NCI-H82 (cell line): ENCODE measurements at regions not wholly inside any gene's neighbourhood (a gene's known extent, or its start where the extent isn't known, plus 50 kb on each side); places are given as distances from the start of the nearest gene placed in this dataset.
"Not testable (repeated sequence)": the region's sequence is repeated elsewhere in the genome, so short reads cannot be mapped to it uniquely, and the experiment has no call there.

ENCODE experiments used
- DNase-seq: peaks from one replicate; lab custom pipeline; 2025; lab: John Stamatoyannopoulos, UW

DNA sequence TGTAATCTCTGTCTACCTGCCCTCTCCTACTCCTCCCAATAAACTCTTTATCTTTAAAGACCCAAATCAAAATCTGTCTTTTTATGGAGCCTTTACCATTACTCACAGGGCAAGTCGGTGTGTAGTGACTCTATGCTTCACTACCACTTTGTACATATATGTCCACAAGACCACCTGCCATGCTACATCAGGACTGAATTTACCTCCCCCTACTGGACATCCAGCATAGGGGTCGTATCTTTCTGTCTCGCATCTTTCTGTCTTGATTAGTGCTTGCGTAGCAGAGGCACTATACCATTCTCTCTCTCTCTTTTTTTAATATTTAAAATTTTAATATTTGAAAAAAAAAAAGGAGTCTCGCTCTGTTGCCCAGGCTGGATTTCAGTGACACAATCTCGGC lies 587.5 kb downstream of the SOX5 start:
- peak; percentile 28 for DNase-seq

DNA sequence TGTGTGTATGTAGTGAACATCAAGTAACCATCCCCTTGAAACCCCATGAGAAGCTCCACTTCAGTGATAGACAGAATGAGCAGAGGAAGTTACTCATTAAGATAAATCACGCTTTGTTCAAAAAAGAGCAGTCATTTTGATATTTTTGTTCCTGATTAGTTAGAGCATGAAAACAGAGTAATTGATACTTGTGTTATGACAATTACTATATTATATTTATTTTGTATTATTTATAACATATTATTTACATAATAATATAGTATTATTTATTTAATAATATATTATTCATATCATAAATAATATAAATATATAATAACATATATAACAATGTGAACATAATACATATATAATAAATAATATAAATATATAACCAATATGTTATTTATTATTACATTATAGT lies 580.9 kb downstream of the SOX5 start:
- no peak for DNase-seq

GRCh38 chr12:23375621-23376020 lies 573.8 kb downstream of the SOX5 start:
- DNase-seq = no peak

DNA sequence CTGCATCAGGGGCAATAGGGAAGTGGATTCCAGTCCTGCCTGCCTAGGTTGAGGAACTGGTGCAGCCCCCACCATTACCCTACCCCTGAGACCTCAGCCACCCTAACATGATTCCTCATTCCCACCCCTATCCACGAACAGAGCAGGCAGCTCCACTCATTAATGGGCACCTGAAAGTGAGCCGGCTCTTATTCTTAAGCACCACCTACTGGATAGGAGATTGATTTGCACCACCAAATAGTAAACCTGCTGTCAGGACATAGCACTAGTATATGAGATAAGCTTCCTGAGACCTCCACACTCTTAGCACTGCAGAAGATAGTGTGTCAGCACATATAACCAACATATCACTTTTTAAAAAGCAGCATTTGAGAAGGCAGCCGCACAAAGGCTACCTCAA lies 573.2 kb downstream of the SOX5 start:
- peak; percentile 26 for DNase-seq

GRCh38 chr12:23380419-23381100 lies 568.9 kb downstream of the SOX5 start:
- DNase-seq = no peak

DNA sequence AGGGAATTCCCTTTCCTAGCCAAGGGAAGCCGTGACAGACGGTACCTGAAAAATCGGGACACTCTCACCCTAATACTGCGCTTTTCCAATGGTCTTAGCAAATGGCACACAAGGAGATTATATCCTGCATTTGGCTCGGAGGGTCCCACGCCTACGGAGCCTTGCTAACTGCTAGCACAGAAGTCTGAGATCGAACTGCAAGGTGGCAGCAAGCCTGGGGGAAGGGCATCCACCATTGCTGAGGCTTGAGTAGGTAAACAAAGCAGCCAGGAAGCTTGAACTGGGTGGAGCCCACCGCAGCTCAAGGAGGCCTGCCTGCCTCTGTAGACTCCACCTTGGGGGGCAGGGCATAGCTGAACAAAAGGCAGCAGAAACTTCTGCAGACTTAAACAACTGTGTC lies 560.6 kb downstream of the SOX5 start:
- not testable (repeated sequence) for DNase-seq

DNA sequence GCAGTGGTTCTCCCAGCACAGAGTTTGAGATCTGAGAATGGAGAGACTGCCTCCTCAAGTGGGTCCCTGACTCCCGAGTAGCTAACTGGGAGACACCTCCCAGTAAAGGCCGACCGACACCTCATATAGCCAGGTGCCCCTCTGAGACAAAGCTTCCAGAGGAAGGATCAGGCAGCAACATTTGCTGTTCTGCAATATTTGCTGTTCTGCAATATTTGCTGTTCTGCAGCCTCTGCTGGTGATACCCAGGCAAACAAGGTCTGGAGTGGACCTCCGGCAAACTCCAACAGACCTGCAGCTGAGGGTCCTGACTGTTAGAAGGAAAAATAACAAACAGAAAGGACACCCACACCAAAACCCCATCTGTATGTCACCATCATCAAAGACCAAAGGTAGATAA lies 560.2 kb downstream of the SOX5 start:
- not testable (repeated sequence) for DNase-seq

DNA sequence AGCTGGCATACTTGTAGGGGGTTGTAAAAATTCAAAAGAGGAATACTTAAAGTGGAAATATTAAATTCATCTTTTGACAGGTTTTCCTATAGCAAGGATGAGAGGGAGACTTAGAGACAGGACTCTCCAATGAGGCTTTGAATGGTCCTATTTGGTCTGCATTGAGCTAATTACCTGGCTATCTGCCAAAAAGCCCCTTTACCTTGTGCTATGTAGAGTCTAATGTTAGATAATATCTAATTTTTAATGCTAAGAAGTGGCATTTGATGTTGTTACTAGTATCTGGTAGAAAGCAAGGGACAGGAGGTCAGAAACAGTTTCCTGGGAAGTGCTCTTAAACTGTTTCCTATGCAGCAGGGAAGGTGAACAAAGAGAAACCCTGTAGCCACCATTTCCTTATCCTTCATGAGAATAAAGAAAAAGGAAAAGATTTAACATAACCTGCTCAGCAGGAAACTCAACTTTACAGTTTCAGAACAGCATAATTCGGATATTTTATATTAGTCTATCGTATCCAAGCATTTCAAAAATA lies 550.0 kb downstream of the SOX5 start:
- peak; percentile 32 for DNase-seq

GRCh38 chr12:23415180-23415579 lies 534.3 kb downstream of the SOX5 start:
- DNase-seq = no peak

GRCh38 chr12:23421556-23421955 lies 527.9 kb downstream of the SOX5 start:
- no peak for DNase-seq

- no peak for DNase-seq
Observed at GRCh38 chr12:23423097-23423687, 526.3 kb downstream of the SOX5 start.

DNA sequence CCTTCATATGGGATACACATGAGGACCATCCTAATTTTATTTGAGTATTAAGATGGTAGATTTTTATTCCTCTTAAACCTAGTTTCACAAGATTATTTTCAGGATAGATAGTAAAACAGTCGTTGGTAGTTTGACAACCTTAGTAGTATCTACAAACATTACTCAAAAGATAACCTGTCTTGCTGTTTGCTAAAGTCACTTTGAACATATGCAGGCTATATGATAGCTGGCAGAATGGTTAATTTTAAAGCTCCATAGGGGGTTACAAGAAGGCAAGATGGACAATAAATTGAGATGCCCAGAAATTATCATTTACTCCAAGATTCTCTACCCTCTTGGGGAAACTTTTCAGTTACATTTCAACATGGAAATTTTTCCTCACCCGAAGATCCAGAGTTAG lies 525.7 kb downstream of the SOX5 start:
- no peak for DNase-seq

- DNase-seq = no peak
Observed at GRCh38 chr12:23424685-23425084, 524.8 kb downstream of the SOX5 start.

DNA sequence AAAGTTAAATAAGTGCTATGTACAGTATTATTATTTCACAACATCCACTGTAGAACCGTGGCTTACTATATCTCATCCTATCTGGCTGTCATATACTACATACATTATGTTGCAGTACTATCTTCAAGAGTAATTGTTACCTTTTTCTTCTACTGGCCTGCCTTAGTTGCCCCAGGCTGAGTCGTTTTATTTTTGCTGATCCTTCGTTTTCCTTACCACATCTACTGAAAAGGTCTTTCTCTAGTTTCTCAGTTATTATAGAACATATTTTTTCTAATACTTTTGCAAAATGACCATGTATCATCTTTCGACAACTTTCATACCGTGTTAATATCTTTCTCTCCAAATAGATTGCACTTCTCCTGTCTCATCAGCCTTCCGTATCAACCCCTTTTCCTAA lies 523.1 kb downstream of the SOX5 start:
- DNase-seq = no peak

GRCh38 chr12:23428758-23429157 lies 520.7 kb downstream of the SOX5 start:
- DNase-seq = no peak

DNA sequence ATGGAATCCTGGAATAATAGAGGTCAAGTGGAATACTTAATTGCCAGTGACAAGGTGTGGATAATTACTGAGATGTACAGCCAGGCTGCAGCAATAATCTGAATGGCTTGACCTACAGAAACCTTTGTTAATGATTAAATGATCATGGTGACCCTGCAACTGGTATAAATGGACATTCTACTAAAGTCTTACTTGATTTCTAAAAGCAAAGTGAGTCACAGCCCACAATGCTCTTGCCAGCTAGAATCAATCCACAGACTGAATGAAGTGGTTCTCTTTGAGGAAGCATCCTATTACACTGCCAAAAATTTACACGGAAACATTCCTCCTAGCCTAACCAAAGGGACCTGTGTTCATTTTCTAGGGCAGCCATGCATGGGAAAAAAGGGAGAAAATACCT lies 518.5 kb downstream of the SOX5 start:
- DNase-seq = no peak

DNA sequence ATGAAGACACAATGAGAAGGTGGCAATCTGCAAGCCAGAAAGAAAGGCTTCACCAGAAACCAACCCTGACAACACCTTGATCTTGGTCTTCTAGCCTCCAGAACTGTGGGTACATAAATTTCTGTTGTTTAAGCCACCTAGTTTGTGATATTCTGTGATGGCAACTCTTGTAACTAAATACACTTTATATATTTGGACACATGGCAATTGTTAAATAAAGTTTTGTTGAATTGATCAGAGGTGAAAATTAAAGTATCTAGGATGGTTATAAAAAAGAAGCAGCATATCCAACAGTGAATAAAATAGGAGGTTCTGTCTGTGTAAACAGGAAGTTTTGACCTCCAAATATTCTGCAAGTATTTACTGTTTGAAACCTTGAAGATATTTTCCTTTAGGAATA lies 516.3 kb downstream of the SOX5 start:
- no peak for DNase-seq

DNA sequence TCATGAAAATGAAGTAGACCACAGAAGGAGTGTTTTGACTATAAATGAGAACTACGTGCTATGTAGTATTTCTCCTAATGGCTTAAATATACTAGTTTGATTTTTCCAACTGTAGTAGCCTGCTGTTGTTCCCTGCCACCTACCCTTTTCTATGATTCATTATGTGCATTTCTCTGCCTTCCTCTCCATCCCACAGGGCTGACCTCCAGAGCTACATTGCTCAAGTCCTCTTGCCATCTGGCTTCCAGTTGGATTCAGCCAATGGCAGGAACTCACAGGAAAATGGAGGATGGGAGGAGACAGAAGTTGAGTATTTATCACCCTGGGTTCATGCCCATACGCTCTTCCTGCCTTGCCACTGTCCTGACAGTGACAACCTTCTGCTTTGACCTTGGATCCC lies 515.3 kb downstream of the SOX5 start:
- no peak for DNase-seq

GRCh38 chr12:23446746-23447145 lies 502.7 kb downstream of the SOX5 start:
- DNase-seq = peak; percentile 46

DNA sequence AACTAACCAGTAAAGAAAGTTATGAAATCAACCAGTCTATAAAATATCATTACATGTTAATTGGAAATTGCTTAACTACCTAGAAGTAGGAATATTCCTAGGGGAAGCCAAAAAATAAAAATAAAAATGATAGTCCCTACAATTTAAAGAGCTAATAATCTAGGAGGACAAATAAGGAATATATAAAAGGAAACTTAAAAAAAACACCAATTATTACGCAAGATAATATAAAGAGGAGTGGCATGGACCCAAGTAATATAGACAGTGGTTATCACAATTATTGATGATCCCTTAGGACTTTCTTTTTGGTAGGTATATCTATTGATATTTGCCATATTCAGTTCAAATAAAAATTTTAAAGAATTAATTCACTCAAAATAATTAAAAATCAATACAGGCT lies 498.7 kb downstream of the SOX5 start:
- no peak for DNase-seq

GRCh38 chr12:23455283-23455682 lies 494.2 kb downstream of the SOX5 start:
- no peak for DNase-seq

GRCh38 chr12:23458640-23459039 lies 490.8 kb downstream of the SOX5 start:
- no peak for DNase-seq

DNA sequence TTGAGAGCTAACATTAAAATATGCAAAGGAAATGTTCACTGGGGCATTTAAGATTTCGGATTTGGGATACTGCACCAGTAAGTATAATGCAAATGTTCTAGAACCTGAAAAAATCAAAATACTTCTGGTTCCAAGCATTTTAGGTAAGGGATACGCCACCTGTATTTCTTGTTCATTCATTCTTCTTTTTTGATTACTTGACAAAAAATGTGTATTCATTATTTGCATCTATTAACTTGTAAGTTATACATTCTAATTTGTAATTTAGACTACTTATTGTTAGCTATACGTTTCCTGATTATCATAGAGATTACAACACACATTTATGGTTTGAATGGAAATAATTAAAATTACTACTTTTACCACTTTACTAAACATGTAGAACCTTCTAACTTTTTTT lies 486.9 kb downstream of the SOX5 start:
- no peak for DNase-seq

- no peak for DNase-seq
Observed at GRCh38 chr12:23463172-23463571, 486.3 kb downstream of the SOX5 start.
